H1 (cell line): ENCODE measurements at regions not wholly inside any gene's neighbourhood (a gene's known extent, or its start where the extent isn't known, plus 50 kb on each side); places are given as distances from the start of the nearest gene placed in this dataset.

Source experiments
- CEBPB ChIP-seq: IDR thresholded peaks from 2 replicates; pipeline ENCODE4 v1.6.1; 2012; ENCODE audit warnings: low read depth, low read length
- CTCF ChIP-seq, 3 experiments: IDR thresholded peaks; 1 replicate in 2 of 3; 2 replicates in 1 of 3; pipeline versions ENCODE4 v1.5.1 to v1.6.1; 2011; ENCODE audit warnings: low read length in 3 of 3, mild to moderate bottlenecking in 3 of 3, inconsistent platforms in 2 of 3, low read depth in 1 of 3, moderate library complexity in 1 of 3; ENCODE audit not compliant: insufficient read depth in 1 of 3; ENCODE audit errors: control extremely low read depth in 1 of 3
- EZH2 ChIP-seq: fragments of 200-600 bp; sonication (generic); IDR thresholded peaks from 2 replicates; pipeline ENCODE4 v1.7.1; 2012; ENCODE audit warnings: low read depth, mild to moderate bottlenecking, moderate library complexity, low read length, inconsistent platforms; ENCODE audit not compliant: severe bottlenecking
- PHF8 ChIP-seq: fragments of 200-600 bp; sonication (generic); conservative IDR thresholded peaks from 2 replicates; pipeline ENCODE4 v1.7.1; 2012; ENCODE audit warnings: low read depth, mild to moderate bottlenecking, inconsistent platforms, low read length, moderate library complexity
- RAD21 ChIP-seq, 2 experiments: IDR thresholded peaks in 1 of 2; conservative IDR thresholded peaks in 1 of 2; 2 replicates each; pipeline ENCODE4 v1.6.1; 2011; ENCODE audit warnings: low read depth in 2 of 2, low read length in 2 of 2, improper control_type of control experiment in 1 of 2, inconsistent platforms in 1 of 2, mild to moderate bottlenecking in 1 of 2, moderate library complexity in 1 of 2
- SIN3A ChIP-seq, 2 experiments: IDR thresholded peaks in 1 of 2; conservative IDR thresholded peaks in 1 of 2; 2 replicates each; pipeline ENCODE4 v1.6.1; 2011 to 2012; ENCODE audit warnings: low read length in 2 of 2, improper control_type of control experiment in 1 of 2, low read depth in 1 of 2, mild to moderate bottlenecking in 1 of 2
- SP1 ChIP-seq: IDR thresholded peaks from 2 replicates; pipeline ENCODE4 v1.6.1; 2011; ENCODE audit warnings: low read depth, low read length
- TAF7 ChIP-seq: optimal IDR thresholded peaks from 2 replicates; pipeline ENCODE3; 2011; ENCODE audit warnings: low read depth, mild to moderate bottlenecking, inconsistent platforms, low read length, moderate library complexity, borderline replicate concordance
- ZNF274 ChIP-seq: IDR thresholded peaks from 2 replicates; pipeline ENCODE4 v1.7.0; 2012; ENCODE audit warnings: low read length, borderline replicate concordance; ENCODE audit errors: extremely low read depth

DNA sequence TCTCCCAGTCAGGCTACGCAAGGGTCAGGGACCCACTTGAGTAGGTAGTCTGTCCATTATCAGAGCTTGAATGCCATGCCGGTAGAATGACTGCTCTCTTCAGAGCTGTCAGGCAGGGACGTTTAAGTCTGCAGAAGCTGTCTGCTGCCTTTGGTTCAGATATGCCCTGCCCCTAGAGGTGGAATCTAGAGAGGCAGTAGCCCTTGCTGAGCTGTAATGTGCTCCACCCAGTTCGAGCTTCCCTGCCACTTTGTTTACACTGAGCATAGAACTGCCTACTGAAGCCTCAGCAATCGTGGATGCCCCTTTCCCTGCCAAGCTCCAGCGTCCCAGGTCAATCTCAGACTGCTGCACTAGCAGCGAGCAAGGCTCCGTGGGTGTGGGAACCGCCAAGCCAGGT lies 57.5 kb upstream of the SETMAR start:
- TF ChIP-seq CTCF (IDR thresholded peaks at IDR 0.05; ENCODE audit: control extremely low read depth in 1 of 3, insufficient read depth in 1 of 3, low read depth in 1 of 3, low read length in 3 of 3) (peak; percentile 22 to 70 (median 42)), SIN3A (conservative IDR thresholded peaks at IDR 0.05 in 1 of 2, IDR thresholded peaks at IDR 0.05 in 1 of 2; ENCODE audit: low read depth in 1 of 2, low read length in 2 of 2) (no peak), SP1 (no peak), CEBPB (no peak), ZNF274 (no peak), RAD21 (IDR thresholded peaks at IDR 0.05 in 1 of 2, conservative IDR thresholded peaks at IDR 0.05 in 1 of 2; ENCODE audit: low read depth in 2 of 2, low read length in 2 of 2) (peak; percentile 36 to 44), PHF8 (no peak), EZH2 (no peak), TAF7 (no peak)
